DND-41 (cell line): ENCODE measurements at regions not wholly inside any gene's neighbourhood (a gene's known extent, or its start where the extent isn't known, plus 50 kb on each side); places are given as distances from the start of the nearest gene placed in this dataset.
"Not testable (repeated sequence)": the region's sequence is repeated elsewhere in the genome, so short reads cannot be mapped to it uniquely, and the experiment has no call there.

Experiments
- ATAC-seq: fragments of 200-7000 bp; cut with Tn5 transposase; 3 replicates; pipeline ENCODE4 v1.9.1; 2021; ENCODE audit warnings: low read depth; ENCODE audit not compliant: insufficient read depth
- DNase-seq: peaks from one replicate; pipeline ENCODE4 v3.0.0-alpha.2; 2020
- H2AFZ ChIP-seq: 2 replicates; pipeline ENCODE4 v1.6.0; 2012; ENCODE audit warnings: low read depth, low read length
- H3K27ac ChIP-seq: 2 replicates; pipeline ENCODE4 v1.5.1; 2012; ENCODE audit warnings: low read length, inconsistent platforms
- H3K27me3 ChIP-seq: fragments of 200-600 bp; sonication (generic); 2 replicates; pipeline ENCODE4 v1.6.0; 2012; ENCODE audit warnings: low read length, mild to moderate bottlenecking, inconsistent platforms; ENCODE audit not compliant: insufficient read depth, poor library complexity
- H3K36me3 ChIP-seq: 2 replicates; pipeline ENCODE4 v1.5.1; 2012; ENCODE audit warnings: low read length, inconsistent platforms; ENCODE audit not compliant: insufficient read depth
- H3K4me1 ChIP-seq: 2 replicates; pipeline ENCODE4 v1.5.1; 2012; ENCODE audit warnings: mild to moderate bottlenecking, low read length; ENCODE audit not compliant: insufficient read depth
- H3K4me2 ChIP-seq: 2 replicates; pipeline ENCODE4 v1.6.0; 2012; ENCODE audit warnings: mild to moderate bottlenecking, moderate library complexity, low read length, inconsistent platforms; ENCODE audit not compliant: insufficient read depth
- H3K4me3 ChIP-seq, 2 experiments: fragments of 200-600 bp in 1 of 2; shearing (Covaris generic) in 1 of 2; 2 replicates each; pipeline ENCODE4 v1.5.1; 2012 to 2016; ENCODE audit warnings: inconsistent platforms in 2 of 2, low read length in 2 of 2, mild to moderate bottlenecking in 2 of 2, low read depth in 1 of 2, moderate library complexity in 1 of 2
- H3K79me2 ChIP-seq: 2 replicates; pipeline ENCODE4 v1.6.0; 2012; ENCODE audit warnings: low read length, inconsistent platforms; ENCODE audit not compliant: insufficient read depth
- H3K9ac ChIP-seq: 2 replicates; pipeline ENCODE4 v1.6.0; 2012; ENCODE audit warnings: low read depth, mild to moderate bottlenecking, inconsistent platforms, low read length, moderate library complexity
- H3K9me3 ChIP-seq: 2 replicates; pipeline ENCODE4 v1.5.1; 2012; ENCODE audit warnings: low read length, moderate library complexity, mild to moderate bottlenecking, inconsistent platforms; ENCODE audit not compliant: insufficient read depth, severe bottlenecking
- H4K20me1 ChIP-seq: 2 replicates; pipeline ENCODE4 v1.6.0; 2012; ENCODE audit warnings: low read length; ENCODE audit not compliant: insufficient read depth
- EZH2 ChIP-seq: IDR thresholded peaks from 3 replicates; pipeline ENCODE4 v1.6.1; 2012; ENCODE audit warnings: borderline replicate concordance, low read depth, mild to moderate bottlenecking, moderate library complexity, low read length, inconsistent platforms; ENCODE audit not compliant: severe bottlenecking
- TF ChIP-seq, protein P1 (sequence below): IDR thresholded peaks from 2 replicates; pipeline ENCODE4 v1.5.1; 2012; ENCODE audit warnings: borderline replicate concordance, low read length, moderate library complexity, mild to moderate bottlenecking; ENCODE audit not compliant: poor library complexity, severe bottlenecking; ENCODE audit errors: extremely low read depth

DNA sequence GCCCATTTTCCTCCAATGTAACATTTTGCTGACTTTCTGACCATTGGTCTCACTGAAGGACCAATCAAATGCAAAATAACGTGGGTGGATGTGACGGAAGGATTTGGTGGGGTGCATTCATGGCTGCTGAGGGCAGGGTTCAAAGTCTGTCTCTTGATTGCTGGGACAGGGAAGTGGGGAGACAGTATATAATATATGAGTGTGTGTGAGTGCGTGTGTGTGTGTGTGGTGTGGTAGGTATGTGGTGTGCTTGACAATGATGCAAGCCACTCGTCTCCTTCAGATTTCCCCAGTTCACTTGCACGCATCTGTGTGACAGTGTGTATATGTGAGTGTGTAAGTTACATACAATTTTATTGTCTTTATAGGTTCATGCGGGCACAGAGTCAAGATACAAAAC lies 477.3 kb downstream of the DIRAS2 start:
- Histone ChIP-seq H4K20me1 (no peaks in the 10 kb centered on the region), H3K9ac (no peak overlapping the region), H3K9me3 (no peaks in the 10 kb centered on the region), H3K4me3 (no peak overlapping the region), H3K4me2 (no peak overlapping the region), H3K27ac (no peak overlapping the region), H2AFZ (no peak overlapping the region), H3K27me3 (peaks cover 4% of the 10 kb centered on the region), H3K79me2 (no peaks in the 10 kb centered on the region), H3K4me1 (no peaks in the 10 kb centered on the region), H3K36me3 (no peaks in the 10 kb centered on the region)
- DNase-seq (no peak), ATAC-seq (no peak)
- TF ChIP-seq EZH2, result no peak
- TF ChIP-seq, protein P1, sequence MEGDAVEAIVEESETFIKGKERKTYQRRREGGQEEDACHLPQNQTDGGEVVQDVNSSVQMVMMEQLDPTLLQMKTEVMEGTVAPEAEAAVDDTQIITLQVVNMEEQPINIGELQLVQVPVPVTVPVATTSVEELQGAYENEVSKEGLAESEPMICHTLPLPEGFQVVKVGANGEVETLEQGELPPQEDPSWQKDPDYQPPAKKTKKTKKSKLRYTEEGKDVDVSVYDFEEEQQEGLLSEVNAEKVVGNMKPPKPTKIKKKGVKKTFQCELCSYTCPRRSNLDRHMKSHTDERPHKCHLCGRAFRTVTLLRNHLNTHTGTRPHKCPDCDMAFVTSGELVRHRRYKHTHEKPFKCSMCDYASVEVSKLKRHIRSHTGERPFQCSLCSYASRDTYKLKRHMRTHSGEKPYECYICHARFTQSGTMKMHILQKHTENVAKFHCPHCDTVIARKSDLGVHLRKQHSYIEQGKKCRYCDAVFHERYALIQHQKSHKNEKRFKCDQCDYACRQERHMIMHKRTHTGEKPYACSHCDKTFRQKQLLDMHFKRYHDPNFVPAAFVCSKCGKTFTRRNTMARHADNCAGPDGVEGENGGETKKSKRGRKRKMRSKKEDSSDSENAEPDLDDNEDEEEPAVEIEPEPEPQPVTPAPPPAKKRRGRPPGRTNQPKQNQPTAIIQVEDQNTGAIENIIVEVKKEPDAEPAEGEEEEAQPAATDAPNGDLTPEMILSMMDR, result no peak

- ATAC-seq, H3K9me3 ChIP-seq, H2AFZ ChIP-seq, DNase-seq, H4K20me1 ChIP-seq, H3K36me3 ChIP-seq, H3K4me3 ChIP-seq, H3K4me1 ChIP-seq, H3K27ac ChIP-seq, H3K79me2 ChIP-seq, H3K4me2 ChIP-seq, H3K27me3 ChIP-seq, H3K9ac ChIP-seq: not testable (repeated sequence)
Measured at GRCh38 chr9:90166374-90166773, 476.2 kb downstream of the DIRAS2 start.

- no peak for DNase-seq
- H3K27ac ChIP-seq, result no peak overlapping the region
- no peaks in the 10 kb centered on the region for H3K79me2 ChIP-seq
- H3K9me3 ChIP-seq, result no peaks in the 10 kb centered on the region
- H4K20me1 ChIP-seq, result no peaks in the 10 kb centered on the region
- H3K4me3 ChIP-seq, result no peak overlapping the region
- peaks cover 4% of the 10 kb centered on the region for H3K27me3 ChIP-seq
- no peak overlapping the region for H2AFZ ChIP-seq
- no peaks in the 10 kb centered on the region for H3K4me1 ChIP-seq
- TF ChIP-seq, protein P1, result no peak
- no peak for TF ChIP-seq EZH2
- no peak overlapping the region for H3K9ac ChIP-seq
- no peak overlapping the region for H3K4me2 ChIP-seq
- no peak for ATAC-seq
- no peaks in the 10 kb centered on the region for H3K36me3 ChIP-seq
Measured at GRCh38 chr9:90167914-90168313, 474.7 kb downstream of the DIRAS2 start.

- Histone ChIP-seq H2AFZ (no peak overlapping the region), H4K20me1 (no peaks in the 10 kb centered on the region), H3K9me3 (no peaks in the 10 kb centered on the region), H3K9ac (no peak overlapping the region), H3K27me3 (peaks cover 4% of the 10 kb centered on the region), H3K79me2 (no peaks in the 10 kb centered on the region), H3K4me1 (no peaks in the 10 kb centered on the region), H3K4me3 (no peak overlapping the region), H3K4me2 (no peak overlapping the region), H3K36me3 (no peaks in the 10 kb centered on the region), H3K27ac (no peak overlapping the region)
- no peak for TF ChIP-seq EZH2
- TF ChIP-seq, protein P1, result no peak
- DNase-seq (no peak), ATAC-seq (no peak)
Measured at GRCh38 chr9:90169490-90169889, 473.1 kb downstream of the DIRAS2 start.

DNA sequence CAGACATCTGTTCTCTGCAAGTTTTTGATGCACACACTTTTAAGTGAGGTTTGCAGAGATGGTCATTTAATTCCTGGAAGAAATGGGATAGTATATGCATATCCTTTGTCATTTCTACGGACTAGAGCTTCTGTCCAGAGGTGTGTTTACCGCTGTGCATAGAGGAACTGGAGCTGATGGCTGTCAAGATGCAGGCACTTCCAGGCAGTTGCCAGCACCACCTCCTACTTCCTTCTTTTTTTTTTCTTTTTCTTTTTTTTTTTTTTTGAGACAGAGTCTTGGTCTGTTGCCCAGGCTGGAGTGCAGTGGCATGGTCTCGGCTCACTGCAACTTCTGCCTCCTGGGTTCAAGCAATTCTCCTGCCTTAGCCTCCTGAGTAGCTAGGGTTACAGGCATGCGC lies 468.7 kb downstream of the DIRAS2 start:
- not testable (repeated sequence) for H3K9ac ChIP-seq, H3K4me1 ChIP-seq, H3K36me3 ChIP-seq, H3K79me2 ChIP-seq, H3K27me3 ChIP-seq, DNase-seq, H3K27ac ChIP-seq, ATAC-seq, H2AFZ ChIP-seq, H3K4me2 ChIP-seq, H4K20me1 ChIP-seq, H3K4me3 ChIP-seq, H3K9me3 ChIP-seq

GRCh38 chr9:90174346-90174745 lies 468.3 kb downstream of the DIRAS2 start:
- H3K9me3 ChIP-seq, H3K79me2 ChIP-seq, H3K4me1 ChIP-seq, H4K20me1 ChIP-seq, H3K4me3 ChIP-seq, DNase-seq, H3K36me3 ChIP-seq, H3K27me3 ChIP-seq, ATAC-seq, H2AFZ ChIP-seq, H3K9ac ChIP-seq, H3K27ac ChIP-seq, H3K4me2 ChIP-seq: not testable (repeated sequence)
